Right hindlimb (tissue), 1 donor: ENCODE measurements at regions not wholly inside any gene's neighbourhood (a gene's known extent, or its start where the extent isn't known, plus 50 kb on each side); places are given as distances from the start of the nearest gene placed in this dataset.
A peak's percentile ranks its signal among the peaks of the same experiment; 100 is the strongest.

ENCODE experiments used
- DNase-seq: peaks from one replicate; pipeline ENCODE4 v3.0.0-alpha.2; 2018

GRCh38 chr21:22630953-22631465 lies 1632.8 kb downstream of the NCAM2 start:
- DNase-seq = no peak

- DNase-seq = no peak
Measured at GRCh38 chr21:22632176-22632575, 1634.0 kb downstream of the NCAM2 start.

- DNase-seq = no peak
Measured at GRCh38 chr21:22649246-22649645, 1651.0 kb downstream of the NCAM2 start.

GRCh38 chr21:22650226-22650625 lies 1652.0 kb downstream of the NCAM2 start:
- DNase-seq = no peak

GRCh38 chr21:22657781-22658180 lies 1659.6 kb downstream of the NCAM2 start:
- no peak for DNase-seq

GRCh38 chr21:22670148-22670547 lies 1671.9 kb downstream of the NCAM2 start:
- no peak for DNase-seq

GRCh38 chr21:22679207-22679606 lies 1681.0 kb downstream of the NCAM2 start:
- no peak for DNase-seq

- no peak for DNase-seq
Measured at GRCh38 chr21:22691658-22692057, 1693.4 kb downstream of the NCAM2 start.

GRCh38 chr21:22703521-22703920 lies 1705.3 kb downstream of the NCAM2 start:
- no peak for DNase-seq

GRCh38 chr21:22710721-22711120 lies 1712.5 kb downstream of the NCAM2 start:
- no peak for DNase-seq

GRCh38 chr21:22711636-22712035 lies 1713.4 kb downstream of the NCAM2 start:
- no peak for DNase-seq

- no peak for DNase-seq
Measured at GRCh38 chr21:22725436-22725835, 1727.2 kb downstream of the NCAM2 start.

GRCh38 chr21:22728091-22728490 lies 1729.9 kb downstream of the NCAM2 start:
- no peak for DNase-seq

- no peak for DNase-seq
Measured at GRCh38 chr21:22743085-22743484, 1744.9 kb downstream of the NCAM2 start.

GRCh38 chr21:22754746-22755145 lies 1756.5 kb downstream of the NCAM2 start:
- peak; percentile 30 for DNase-seq

GRCh38 chr21:22758478-22758877 lies 1760.3 kb downstream of the NCAM2 start:
- no peak for DNase-seq

GRCh38 chr21:22762463-22762862 lies 1764.3 kb downstream of the NCAM2 start:
- no peak for DNase-seq

GRCh38 chr21:22763442-22763841 lies 1765.2 kb downstream of the NCAM2 start:
- no peak for DNase-seq

- no peak for DNase-seq
Measured at GRCh38 chr21:22764222-22764621, 1766.0 kb downstream of the NCAM2 start.

GRCh38 chr21:22791376-22791775 lies 1793.2 kb downstream of the NCAM2 start:
- DNase-seq = no peak

- no peak for DNase-seq
Measured at GRCh38 chr21:22791986-22792560, 1793.9 kb downstream of the NCAM2 start.

- no peak for DNase-seq
Measured at GRCh38 chr21:22795091-22795490, 1796.9 kb downstream of the NCAM2 start.

- DNase-seq = no peak
Measured at GRCh38 chr21:22795644-22796043, 1797.4 kb downstream of the NCAM2 start.

- no peak for DNase-seq
Measured at GRCh38 chr21:22796147-22796546, 1797.9 kb downstream of the NCAM2 start.

GRCh38 chr21:22804151-22804550 lies 1805.9 kb downstream of the NCAM2 start:
- no peak for DNase-seq
